WTC11 (cell line): ENCODE measurements at regions not wholly inside any gene's neighbourhood (a gene's known extent, or its start where the extent isn't known, plus 50 kb on each side); places are given as distances from the start of the nearest gene placed in this dataset.

Source experiments
- ATAC-seq: fragments of 200-7000 bp; cut with Tn5 transposase; 2 replicates; pipeline ENCODE4 v1.10.0; 2021; ENCODE audit warnings: mild to moderate bottlenecking, moderate library complexity
- CTCF ChIA-PET: fragments of 300-600 bp; sonication (Branson Sonifier 250); formaldehyde crosslinking; loops from one replicate; lab custom pipeline; 2021; ENCODE audit warnings: antibody characterized with exemption; lab: Charles Lee
- POLR2A ChIA-PET: fragments of 350-600 bp; sonication (Branson Sonifier 250); formaldehyde crosslinking; loops from one replicate; lab custom pipeline; 2021; ENCODE audit warnings: antibody characterized with exemption; lab: Charles Lee
- DNase-seq: peaks from one replicate; pipeline ENCODE4 v3.0.0; 2021; ENCODE audit warnings: low spot score
- H3K27ac Mint-ChIP-seq: 2 replicates; pipeline ENCODE4 v1.8.0; 2021; ENCODE audit warnings: mixed read lengths
- H3K27me3 Mint-ChIP-seq: 2 replicates; pipeline ENCODE4 v1.8.0; 2021; ENCODE audit warnings: low read depth, mild to moderate bottlenecking, moderate library complexity, mixed read lengths
- H3K36me3 Mint-ChIP-seq: 2 replicates; pipeline ENCODE4 v1.8.0; 2021; ENCODE audit warnings: mixed read lengths
- H3K4me1 Mint-ChIP-seq: 2 replicates; pipeline ENCODE4 v1.8.0; 2022; ENCODE audit warnings: mixed read lengths
- H3K4me3 Mint-ChIP-seq: 2 replicates; pipeline ENCODE4 v1.8.0; 2021; ENCODE audit warnings: mild to moderate bottlenecking, moderate library complexity, mixed read lengths
- H3K9me3 Mint-ChIP-seq: 2 replicates; pipeline ENCODE4 v1.8.0; 2021; ENCODE audit warnings: mixed read lengths
- ATF6 ChIP-seq: sonication (generic); formaldehyde crosslinking; IDR thresholded peaks from 2 replicates; pipeline ENCODE4 v1.8.1; 2023; ENCODE audit warnings: mild to moderate bottlenecking, missing genetic modification reagents
- ELF4 ChIP-seq: sonication (generic); formaldehyde crosslinking; IDR thresholded peaks from 2 replicates; pipeline ENCODE4 v1.8.1; 2022; ENCODE audit warnings: low read depth, mild to moderate bottlenecking, moderate library complexity, missing genetic modification reagents
- EMX1 ChIP-seq: fragments of 250-450 bp; sonication (Bioruptor Pico); IDR thresholded peaks from 2 replicates; pipeline ENCODE4 v1.8.0; 2021; ENCODE audit warnings: mild to moderate bottlenecking
- ETV6 ChIP-seq: sonication (generic); formaldehyde crosslinking; IDR thresholded peaks from 2 replicates; pipeline ENCODE4 v1.8.1; 2022; ENCODE audit warnings: mild to moderate bottlenecking, missing genetic modification reagents
- FOXP1 ChIP-seq: sonication (generic); formaldehyde crosslinking; IDR thresholded peaks from 2 replicates; pipeline ENCODE4 v1.8.0; 2022; ENCODE audit warnings: missing genetic modification reagents, mild to moderate bottlenecking, moderate library complexity, borderline replicate concordance
- GRHL2 ChIP-seq: fragments of 250-450 bp; sonication (Bioruptor Pico); IDR thresholded peaks from 2 replicates; pipeline ENCODE4 v1.8.0; 2022; ENCODE audit warnings: mild to moderate bottlenecking, moderate library complexity; ENCODE audit not compliant: insufficient replicate concordance, severe bottlenecking
- HMGXB4 ChIP-seq: sonication (generic); formaldehyde crosslinking; IDR thresholded peaks from 2 replicates; pipeline ENCODE4 v1.8.1; 2023; ENCODE audit warnings: mild to moderate bottlenecking, moderate library complexity, missing genetic modification reagents
- JAZF1 ChIP-seq: fragments of 250-450 bp; sonication (Bioruptor Pico); IDR thresholded peaks from 2 replicates; pipeline ENCODE4 v1.9.0; 2021; ENCODE audit warnings: moderate library complexity, mild to moderate bottlenecking, inconsistent platforms
- KAT7 ChIP-seq: sonication (generic); formaldehyde crosslinking; IDR thresholded peaks from 2 replicates; pipeline ENCODE4 v1.8.1; 2023; ENCODE audit warnings: missing genetic modification reagents, mild to moderate bottlenecking, borderline replicate concordance
- MLX ChIP-seq: sonication (generic); formaldehyde crosslinking; IDR thresholded peaks from 2 replicates; pipeline ENCODE4 v1.8.1; 2023; ENCODE audit warnings: mild to moderate bottlenecking, missing genetic modification reagents, moderate library complexity
- NFATC4 ChIP-seq: fragments of 250-450 bp; sonication (Bioruptor Pico); IDR thresholded peaks from 2 replicates; pipeline ENCODE4 v1.9.0; 2021; ENCODE audit warnings: mild to moderate bottlenecking
- NR1H2 ChIP-seq: sonication (generic); formaldehyde crosslinking; IDR thresholded peaks from 2 replicates; pipeline ENCODE4 v1.9.0; 2021; ENCODE audit warnings: mild to moderate bottlenecking, moderate library complexity, missing genetic modification reagents
- ZNF263 ChIP-seq: sonication (generic); formaldehyde crosslinking; IDR thresholded peaks from 2 replicates; pipeline ENCODE4 v1.8.1; 2022; ENCODE audit warnings: low read depth, mild to moderate bottlenecking, moderate library complexity, missing genetic modification reagents
- TF ChIP-seq, protein P1 (sequence below): fragments of 250-450 bp; sonication (Bioruptor Pico); conservative IDR thresholded peaks from 2 replicates; pipeline ENCODE4 v1.9.0; 2021; ENCODE audit warnings: mild to moderate bottlenecking
- TF ChIP-seq, protein P2 (sequence below): fragments of 200-600 bp; IDR thresholded peaks from 2 replicates; pipeline ENCODE4 v1.8.0; 2022; ENCODE audit warnings: antibody characterized with exemption
- TF ChIP-seq, protein P3 (sequence below): sonication (generic); formaldehyde crosslinking; IDR thresholded peaks from 2 replicates; pipeline ENCODE4 v1.8.0; 2023; ENCODE audit warnings: missing genetic modification reagents, mild to moderate bottlenecking, borderline replicate concordance
- TF ChIP-seq, protein P4 (sequence below): fragments of 250-450 bp; sonication (Bioruptor Pico); IDR thresholded peaks from 2 replicates; pipeline ENCODE4 v1.9.0; 2021; ENCODE audit warnings: moderate library complexity, mild to moderate bottlenecking, inconsistent platforms, borderline replicate concordance

- ChIA-PET CTCF (no interaction called here), POLR2A (no interaction called here)
- H3K9me3 Mint-ChIP-seq = peaks cover 11% of the 10 kb centered on the region; the same call in 1 of the 2 replicates
- DNase-seq (no peak), ATAC-seq (no peak; the same call in 1 of the 2 replicates)
- H3K36me3 Mint-ChIP-seq = no peaks in the 10 kb centered on the region
- H3K4me3 Mint-ChIP-seq = no peak overlapping the region
- no peak overlapping the region for H3K27ac Mint-ChIP-seq
- peaks cover 19% of the 10 kb centered on the region for H3K4me1 Mint-ChIP-seq
- no peaks in the 10 kb centered on the region for H3K27me3 Mint-ChIP-seq
- TF ChIP-seq, protein P1, sequence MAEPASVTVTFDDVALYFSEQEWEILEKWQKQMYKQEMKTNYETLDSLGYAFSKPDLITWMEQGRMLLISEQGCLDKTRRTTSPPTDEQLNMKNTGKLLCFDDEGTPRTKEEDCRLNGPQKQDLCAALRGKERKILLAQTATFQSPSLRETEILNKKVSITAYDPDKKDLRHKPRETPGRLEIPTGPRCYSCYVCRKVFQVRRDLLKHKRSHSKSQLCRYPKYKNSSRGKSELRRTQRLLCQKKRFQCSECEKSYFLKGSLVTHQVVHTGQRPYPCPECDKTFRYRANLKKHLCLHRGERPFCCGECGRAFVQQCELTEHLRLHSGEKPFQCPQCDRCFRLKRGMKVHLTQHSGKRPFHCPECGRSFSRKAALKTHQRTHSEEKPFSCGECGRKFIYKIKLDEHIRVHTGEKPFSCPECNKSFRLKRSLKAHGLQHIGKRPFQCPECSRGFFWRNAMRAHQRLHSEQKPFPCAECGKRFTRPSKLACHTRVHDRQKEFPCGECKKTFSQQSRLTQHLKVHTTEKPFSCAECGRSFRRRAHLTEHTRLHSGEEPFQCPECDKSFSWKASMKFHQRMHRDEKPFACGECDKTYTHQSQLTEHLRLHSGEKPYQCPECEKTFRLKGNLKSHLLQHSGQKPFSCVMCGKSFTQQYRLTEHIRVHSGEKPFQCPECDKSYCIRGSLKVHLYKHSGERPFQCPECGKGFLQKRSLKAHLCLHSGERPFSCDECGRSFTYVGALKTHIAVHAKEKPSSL (CRISPR knock-in tag) = no peak
- TF ChIP-seq NR1H2 (CRISPR knock-in tag) = no peak
- TF ChIP-seq, protein P2, sequence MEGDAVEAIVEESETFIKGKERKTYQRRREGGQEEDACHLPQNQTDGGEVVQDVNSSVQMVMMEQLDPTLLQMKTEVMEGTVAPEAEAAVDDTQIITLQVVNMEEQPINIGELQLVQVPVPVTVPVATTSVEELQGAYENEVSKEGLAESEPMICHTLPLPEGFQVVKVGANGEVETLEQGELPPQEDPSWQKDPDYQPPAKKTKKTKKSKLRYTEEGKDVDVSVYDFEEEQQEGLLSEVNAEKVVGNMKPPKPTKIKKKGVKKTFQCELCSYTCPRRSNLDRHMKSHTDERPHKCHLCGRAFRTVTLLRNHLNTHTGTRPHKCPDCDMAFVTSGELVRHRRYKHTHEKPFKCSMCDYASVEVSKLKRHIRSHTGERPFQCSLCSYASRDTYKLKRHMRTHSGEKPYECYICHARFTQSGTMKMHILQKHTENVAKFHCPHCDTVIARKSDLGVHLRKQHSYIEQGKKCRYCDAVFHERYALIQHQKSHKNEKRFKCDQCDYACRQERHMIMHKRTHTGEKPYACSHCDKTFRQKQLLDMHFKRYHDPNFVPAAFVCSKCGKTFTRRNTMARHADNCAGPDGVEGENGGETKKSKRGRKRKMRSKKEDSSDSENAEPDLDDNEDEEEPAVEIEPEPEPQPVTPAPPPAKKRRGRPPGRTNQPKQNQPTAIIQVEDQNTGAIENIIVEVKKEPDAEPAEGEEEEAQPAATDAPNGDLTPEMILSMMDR = no peak
- no peak for TF ChIP-seq ETV6
- TF ChIP-seq, protein P3, sequence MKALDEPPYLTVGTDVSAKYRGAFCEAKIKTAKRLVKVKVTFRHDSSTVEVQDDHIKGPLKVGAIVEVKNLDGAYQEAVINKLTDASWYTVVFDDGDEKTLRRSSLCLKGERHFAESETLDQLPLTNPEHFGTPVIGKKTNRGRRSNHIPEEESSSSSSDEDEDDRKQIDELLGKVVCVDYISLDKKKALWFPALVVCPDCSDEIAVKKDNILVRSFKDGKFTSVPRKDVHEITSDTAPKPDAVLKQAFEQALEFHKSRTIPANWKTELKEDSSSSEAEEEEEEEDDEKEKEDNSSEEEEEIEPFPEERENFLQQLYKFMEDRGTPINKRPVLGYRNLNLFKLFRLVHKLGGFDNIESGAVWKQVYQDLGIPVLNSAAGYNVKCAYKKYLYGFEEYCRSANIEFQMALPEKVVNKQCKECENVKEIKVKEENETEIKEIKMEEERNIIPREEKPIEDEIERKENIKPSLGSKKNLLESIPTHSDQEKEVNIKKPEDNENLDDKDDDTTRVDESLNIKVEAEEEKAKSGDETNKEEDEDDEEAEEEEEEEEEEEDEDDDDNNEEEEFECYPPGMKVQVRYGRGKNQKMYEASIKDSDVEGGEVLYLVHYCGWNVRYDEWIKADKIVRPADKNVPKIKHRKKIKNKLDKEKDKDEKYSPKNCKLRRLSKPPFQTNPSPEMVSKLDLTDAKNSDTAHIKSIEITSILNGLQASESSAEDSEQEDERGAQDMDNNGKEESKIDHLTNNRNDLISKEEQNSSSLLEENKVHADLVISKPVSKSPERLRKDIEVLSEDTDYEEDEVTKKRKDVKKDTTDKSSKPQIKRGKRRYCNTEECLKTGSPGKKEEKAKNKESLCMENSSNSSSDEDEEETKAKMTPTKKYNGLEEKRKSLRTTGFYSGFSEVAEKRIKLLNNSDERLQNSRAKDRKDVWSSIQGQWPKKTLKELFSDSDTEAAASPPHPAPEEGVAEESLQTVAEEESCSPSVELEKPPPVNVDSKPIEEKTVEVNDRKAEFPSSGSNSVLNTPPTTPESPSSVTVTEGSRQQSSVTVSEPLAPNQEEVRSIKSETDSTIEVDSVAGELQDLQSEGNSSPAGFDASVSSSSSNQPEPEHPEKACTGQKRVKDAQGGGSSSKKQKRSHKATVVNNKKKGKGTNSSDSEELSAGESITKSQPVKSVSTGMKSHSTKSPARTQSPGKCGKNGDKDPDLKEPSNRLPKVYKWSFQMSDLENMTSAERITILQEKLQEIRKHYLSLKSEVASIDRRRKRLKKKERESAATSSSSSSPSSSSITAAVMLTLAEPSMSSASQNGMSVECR (CRISPR knock-in tag) = no peak
- TF ChIP-seq JAZF1 = no peak
Measured at GRCh38 chr4:183831026-183831446, 74.1 kb upstream of the STOX2 start.

DNA sequence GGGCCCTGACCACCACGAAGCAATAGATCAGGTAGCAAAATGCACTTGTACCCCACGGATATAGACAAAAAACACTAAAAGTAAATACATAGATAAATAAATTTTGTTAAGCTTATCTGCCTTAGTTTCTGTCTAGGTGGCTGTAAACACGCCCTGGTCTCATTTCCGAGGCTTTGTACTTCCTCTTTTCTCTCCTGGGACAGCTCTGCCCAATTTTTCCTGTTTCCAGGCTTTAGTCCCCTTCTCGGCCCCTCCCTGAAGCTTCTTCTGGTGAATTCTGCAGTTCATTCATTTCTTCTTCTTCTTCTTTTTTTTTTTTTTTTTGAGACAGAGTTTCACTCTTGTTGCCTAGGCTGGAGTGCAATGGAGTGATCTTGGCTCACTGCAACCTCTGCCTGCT is 73.4 kb upstream of the STOX2 start:
- Mint-ChIP-seq H3K9me3 (peaks cover 12% of the 10 kb centered on the region; the same call in 1 of the 2 replicates), H3K4me3 (no peak overlapping the region), H3K27me3 (no peaks in the 10 kb centered on the region), H3K36me3 (no peaks in the 10 kb centered on the region), H3K27ac (no peak overlapping the region), H3K4me1 (peaks cover 13% of the 10 kb centered on the region)
- DNase-seq (no peak), ATAC-seq (no peak)
- ChIA-PET CTCF (no interaction called here), POLR2A (interaction anchor here (0.7 kb wide), 1 partner anchor 57 kb away, joined by 4 read pairs; no protein-coding TSS in a partner anchor)
- TF ChIP-seq MLX (CRISPR knock-in tag) (no peak), ZNF263 (CRISPR knock-in tag) (no peak), EMX1 (CRISPR knock-in tag) (no peak), GRHL2 (no peak)

DNA sequence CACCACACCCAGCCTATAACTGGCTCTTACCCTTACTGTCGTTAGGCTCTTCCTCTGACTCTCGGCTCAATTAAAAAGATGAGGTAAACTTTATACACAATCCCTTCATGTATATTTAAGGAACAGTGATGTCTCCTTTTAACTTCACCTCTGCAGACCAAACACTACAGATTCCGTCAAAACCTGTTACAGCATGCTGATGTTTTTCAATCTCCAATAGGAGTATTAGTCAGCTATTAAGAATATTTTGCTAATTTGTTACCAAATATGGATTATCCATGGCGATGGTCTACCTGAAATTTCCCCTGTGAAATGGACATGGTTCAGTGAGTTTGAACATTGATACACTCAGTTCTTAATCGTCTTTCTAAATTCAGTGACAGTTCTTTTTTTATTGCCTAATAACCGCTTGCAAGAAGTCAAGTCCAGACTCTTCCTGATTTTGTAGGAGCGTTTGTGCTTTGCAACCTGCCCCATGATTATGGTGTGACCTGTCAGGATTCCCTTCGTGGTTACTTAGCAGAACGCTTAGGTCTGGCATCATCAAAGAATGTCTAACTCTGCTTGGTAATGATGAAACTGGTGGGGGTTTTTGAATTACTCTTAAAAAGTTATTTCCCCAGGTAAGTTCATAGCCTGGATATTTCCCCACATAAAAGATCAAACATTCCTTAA is 72.2 kb upstream of the STOX2 start:
- peaks cover 12% of the 10 kb centered on the region; the same call in 1 of the 2 replicates for H3K9me3 Mint-ChIP-seq
- H3K4me3 Mint-ChIP-seq = no peak overlapping the region
- CTCF ChIA-PET = interaction anchor here (0.5 kb wide), 1 partner anchor 157 kb away, joined by 3 read pairs; no protein-coding TSS in a partner anchor
- ATAC-seq = no peak
- no peak overlapping the region for H3K27ac Mint-ChIP-seq
- no peaks in the 10 kb centered on the region for H3K27me3 Mint-ChIP-seq
- peaks cover 13% of the 10 kb centered on the region for H3K4me1 Mint-ChIP-seq
- H3K36me3 Mint-ChIP-seq = no peaks in the 10 kb centered on the region
- POLR2A ChIA-PET = interaction anchor here (0.7 kb wide), 1 partner anchor 92 kb away, joined by 3 read pairs; no protein-coding TSS in a partner anchor
- no peak for DNase-seq
- TF ChIP-seq ELF4 (CRISPR knock-in tag) = no peak
- no peak for TF ChIP-seq KAT7 (CRISPR knock-in tag)
- no peak for TF ChIP-seq NFATC4 (CRISPR knock-in tag)
- no peak for TF ChIP-seq HMGXB4 (CRISPR knock-in tag)
- no peak for TF ChIP-seq NR1H2 (CRISPR knock-in tag)
- no peak for TF ChIP-seq FOXP1 (CRISPR knock-in tag)
- TF ChIP-seq ATF6 (CRISPR knock-in tag) = no peak
- TF ChIP-seq, protein P4, sequence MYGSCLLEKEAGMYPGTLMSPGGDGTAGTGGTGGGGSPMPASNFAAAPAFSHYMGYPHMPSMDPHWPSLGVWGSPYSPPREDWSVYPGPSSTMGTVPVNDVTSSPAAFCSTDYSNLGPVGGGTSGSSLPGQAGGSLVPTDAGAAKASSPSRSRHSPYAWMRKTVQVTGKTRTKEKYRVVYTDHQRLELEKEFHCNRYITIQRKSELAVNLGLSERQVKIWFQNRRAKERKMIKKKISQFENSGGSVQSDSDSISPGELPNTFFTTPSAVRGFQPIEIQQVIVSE (CRISPR knock-in tag) = no peak
